NCI-H2107 treated with DMSO at 0.1 percent for 48 hours (cell line): ENCODE measurements at regions not wholly inside any gene's neighbourhood (a gene's known extent, or its start where the extent isn't known, plus 50 kb on each side); places are given as distances from the start of the nearest gene placed in this dataset.
"Not testable (repeated sequence)": the region's sequence is repeated elsewhere in the genome, so short reads cannot be mapped to it uniquely, and the experiment has no call there.

Experiments used
- DNase-seq: peaks from one replicate; lab custom pipeline; 2025; ENCODE audit not compliant: unreplicated experiment; lab: John Stamatoyannopoulos, UW

DNA sequence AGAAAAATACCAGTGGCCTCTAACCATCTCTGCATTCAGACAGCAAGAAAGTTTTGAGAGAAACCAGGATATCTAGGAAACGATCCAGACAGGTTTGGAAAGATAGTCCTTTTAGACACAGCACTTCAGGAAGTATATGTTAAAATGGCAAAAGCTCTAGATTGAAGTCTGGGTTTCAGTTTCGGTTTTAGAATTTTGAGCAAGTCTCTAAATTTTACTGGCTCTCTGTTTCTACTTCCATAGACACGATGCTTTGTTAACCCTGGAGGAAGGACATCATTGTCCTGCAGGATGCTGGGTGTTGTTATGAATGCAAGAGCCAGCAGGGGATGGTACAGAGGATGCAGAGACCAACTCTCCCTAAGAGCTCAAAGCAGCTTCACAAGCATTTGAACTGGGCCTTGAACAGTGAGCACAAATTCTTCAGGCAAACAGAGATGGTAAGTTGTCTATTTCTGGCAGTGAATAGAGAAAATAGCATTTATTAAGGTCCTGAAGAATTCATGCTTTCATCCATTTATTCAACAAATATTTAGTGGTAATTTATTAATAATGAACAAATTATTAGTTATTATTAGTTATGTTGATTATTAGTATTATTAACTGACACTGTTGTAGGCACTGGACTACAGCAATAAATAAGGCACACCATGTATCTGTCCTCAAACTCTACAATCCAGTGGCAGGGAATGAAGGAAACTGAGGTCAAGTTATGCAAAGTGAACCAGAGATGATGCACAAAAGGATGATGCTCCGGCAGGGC is 152.7 kb upstream of the NRP1 start:
- DNase-seq, result no peak

DNA sequence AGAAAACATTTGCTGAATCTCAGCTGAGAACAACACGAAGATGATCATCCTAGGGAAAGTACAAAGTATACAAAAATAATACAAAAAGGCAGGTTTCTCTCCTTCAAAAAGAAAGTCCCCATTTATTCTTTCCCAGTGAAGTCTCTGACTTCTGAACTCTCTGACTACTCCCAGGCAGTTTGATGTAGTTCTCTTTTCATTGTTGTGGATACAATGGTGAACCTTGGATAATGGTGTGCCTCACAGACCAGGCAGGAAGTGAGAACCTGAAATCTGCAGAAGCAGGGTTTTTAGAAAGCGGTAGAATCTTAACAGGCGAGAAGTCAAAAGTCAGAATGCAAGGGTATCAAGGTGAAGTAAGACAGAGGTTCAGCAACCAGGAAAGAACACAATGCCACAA is 150.8 kb upstream of the NRP1 start:
- no peak for DNase-seq

DNA sequence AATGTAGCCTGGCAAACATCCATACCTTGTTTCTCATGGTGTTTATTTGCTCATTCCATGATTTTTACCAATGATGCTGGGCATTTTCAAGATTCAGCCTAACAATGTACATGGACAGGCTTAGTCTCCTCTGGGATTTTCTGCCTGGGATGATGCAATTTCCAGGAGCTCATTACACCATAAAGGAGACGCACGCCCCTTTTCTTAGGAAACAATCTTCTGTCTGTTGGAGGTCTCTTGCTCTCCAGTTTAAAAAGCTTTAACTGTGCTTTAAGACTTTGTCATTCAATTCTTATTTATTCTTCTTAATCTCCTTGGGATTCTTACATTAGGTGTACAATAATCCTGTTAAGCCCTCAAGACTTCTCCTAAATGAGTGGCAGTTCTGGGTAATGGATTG is 150.3 kb upstream of the NRP1 start:
- no peak for DNase-seq

DNA sequence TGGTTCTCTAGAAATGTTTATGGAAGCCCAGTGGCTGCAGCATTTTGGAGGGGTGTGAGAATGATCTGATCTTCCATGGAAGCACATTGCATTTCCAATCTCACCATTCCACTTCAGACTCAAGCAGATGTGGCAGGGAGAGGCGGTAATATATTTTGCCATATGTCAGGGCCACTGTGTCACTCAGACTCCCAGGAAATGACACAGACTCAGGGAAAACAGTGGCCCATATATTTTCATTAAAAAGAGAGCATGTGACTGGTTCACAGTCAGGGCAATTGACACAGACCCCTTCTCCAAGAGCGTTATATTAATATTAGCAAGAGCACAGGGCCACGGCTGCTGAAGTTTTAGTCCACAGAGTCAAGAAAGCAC is 149.3 kb upstream of the NRP1 start:
- no peak for DNase-seq

DNA sequence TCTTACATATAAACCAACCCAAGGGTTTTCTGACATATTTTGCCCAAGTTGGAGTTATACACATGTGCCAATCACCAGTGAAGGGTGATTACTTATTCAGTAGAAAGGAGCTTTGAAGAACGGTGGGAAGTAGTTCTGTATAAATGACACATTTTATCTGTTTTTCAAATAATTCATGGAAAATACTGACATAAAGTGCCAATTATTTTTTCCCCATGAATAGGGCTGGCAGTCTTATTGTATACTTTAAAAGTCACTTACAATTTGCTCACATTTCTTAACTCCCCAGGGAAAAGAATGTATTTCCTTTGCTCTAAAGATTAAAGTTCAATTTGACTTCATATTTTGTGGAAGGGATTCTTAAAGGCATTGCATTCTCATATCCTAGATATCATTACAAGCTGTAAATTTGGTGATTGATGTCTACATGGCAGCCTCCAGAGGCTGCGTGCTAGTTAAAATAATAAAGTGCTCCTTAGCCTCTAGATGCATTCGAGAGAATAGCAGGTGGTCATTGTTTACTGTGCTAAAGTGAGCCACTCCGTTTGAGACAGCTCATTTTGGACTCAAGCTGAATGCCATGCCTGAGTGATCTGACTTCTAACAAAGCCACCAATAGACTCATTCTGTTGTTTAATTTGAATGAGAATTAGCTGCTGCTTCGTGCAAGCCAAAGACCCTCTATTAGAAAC is 148.8 kb upstream of the NRP1 start:
- peak; percentile 14 for DNase-seq

DNA sequence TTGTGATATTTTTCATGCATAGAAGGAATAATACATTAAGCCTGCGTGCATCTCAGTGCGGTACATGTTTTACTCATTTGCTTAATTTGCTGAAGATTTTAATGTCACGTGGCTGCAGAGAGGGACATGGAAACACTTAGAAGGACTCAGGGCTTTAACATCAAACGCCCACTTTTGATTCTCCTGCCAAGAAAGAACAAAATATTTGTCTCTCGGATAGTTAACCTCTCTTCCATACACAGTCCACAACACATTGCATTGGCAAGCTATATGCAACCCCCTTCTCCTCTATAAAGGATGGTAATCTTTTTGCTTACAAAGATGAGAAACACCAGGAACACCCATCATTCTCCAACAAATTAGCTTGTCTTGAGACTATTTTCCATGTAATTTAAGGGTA is 148.0 kb upstream of the NRP1 start:
- DNase-seq, result no peak

DNA sequence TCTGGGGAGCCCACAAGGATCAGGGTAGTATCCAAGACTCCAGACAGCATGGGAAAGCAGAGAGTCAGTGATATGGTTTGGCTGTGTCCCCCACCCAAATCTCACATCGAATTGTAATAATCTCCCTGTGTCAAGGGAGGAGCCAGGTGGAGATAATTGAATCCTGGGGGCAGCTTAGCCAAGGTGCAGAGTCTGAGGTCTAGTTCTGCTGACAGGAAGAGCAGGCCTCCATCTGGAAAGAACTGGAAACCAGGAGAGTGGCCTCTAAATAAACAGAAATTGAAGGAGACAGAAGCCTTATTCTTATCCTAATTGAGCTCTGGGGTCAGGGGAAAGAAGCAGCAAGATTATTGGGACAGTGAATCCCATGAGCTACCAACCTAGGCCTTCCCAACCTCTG is 146.7 kb upstream of the NRP1 start:
- DNase-seq, result no peak

DNA sequence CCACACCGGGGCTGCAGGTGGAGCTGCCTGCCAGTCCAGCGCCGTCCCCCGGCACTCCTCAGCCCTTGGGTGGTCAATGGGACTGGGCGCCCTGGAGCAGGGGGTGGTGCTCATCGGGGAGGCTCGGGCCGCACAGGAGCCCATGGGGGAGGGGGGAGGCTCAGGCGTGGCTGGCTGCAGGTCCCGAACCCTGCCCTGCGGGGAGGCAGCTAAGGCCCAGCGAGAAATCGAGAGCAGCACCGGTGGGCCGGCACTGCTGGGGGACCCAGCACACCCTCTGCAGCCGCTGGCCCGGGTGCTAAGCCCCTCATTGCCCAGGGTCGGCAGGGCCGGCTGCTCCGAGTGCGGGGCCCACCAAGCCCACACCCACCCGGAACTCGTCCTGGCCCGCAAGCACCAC is 145.9 kb upstream of the NRP1 start:
- not testable (repeated sequence) for DNase-seq

DNA sequence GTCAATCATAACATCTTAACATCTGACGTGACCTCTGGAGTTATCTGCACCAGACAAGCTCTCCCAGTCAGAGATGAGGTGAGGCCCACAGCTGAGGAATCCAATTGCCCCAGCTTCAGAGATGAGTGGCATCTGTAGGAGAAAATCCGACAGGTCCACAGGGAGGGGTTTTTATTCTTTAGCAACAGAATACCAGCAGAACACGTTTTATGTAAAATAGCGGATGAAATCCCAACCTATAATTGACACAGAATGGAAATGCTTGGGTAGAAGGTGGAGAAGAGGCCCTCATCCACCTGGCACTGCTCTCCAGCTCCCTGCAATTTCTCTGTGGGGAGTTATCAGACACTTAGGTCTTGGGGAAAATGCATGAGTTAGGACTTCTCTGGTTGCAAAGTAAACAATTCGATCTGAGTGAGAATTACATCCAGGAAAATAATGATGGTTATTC is 144.2 kb upstream of the NRP1 start:
- DNase-seq, result peak; percentile 39

DNA sequence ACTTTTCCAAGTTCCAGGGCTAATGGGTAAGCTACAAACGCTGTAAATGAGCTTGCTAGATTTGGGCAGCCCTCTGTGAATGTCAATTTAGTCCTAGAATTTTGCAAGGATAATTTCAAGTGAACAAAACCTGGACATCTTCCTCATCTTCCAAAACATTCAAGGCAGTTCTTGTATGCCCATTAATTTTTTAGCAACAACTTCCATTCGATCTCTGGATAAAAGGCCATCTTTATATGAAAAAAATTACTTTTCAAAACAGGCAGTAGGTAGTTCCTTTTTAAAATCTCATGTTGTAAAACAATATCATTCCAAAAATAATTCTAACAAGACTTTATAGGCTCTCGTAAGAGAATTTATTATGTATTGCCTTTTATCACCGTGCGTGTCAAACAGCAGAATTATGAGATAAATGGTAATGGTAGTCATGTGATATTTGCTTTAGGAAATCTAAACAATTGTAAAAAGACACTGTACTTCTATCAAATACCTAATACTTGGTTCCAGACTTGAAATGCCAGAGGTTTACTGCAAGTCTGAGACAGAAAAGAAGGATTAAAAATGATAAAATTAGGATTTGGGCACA is 143.7 kb upstream of the NRP1 start:
- DNase-seq, result no peak

DNA sequence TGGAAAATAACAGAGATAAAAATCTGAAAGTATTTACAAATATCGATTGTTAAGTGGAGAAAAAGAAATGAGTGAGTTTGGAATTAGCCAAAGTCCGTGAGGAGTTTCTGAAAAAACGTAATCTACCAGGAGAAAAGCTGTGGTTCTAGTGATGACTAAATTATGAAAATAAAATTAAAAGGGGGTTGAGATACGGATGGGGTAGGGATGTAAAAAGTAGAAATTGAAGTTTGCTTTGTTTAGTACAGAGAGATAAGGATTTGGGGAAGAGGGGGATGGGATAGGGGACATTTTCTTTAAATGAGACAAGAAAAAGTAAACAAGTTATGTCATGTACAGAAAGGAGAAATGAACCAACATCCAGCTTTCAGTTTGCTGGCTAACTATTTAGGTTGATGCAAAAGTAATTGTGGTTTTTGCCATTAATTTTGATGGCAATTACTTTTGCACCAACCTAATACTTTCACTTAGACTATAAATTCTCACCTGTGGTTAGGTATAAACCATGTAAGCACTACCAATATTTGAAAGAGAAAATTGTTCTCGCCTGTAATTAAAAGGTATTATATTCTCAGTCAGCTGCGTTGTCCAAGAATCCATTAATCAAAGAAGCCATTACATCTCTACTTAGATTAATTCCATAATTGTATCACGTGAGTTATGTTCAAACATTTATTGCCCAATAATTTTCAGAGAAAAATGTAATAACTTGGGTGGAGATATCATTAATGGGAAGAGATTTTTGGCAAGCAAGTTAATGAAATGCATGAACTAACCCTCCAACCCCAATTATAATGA is 143.0 kb upstream of the NRP1 start:
- DNase-seq, result no peak

DNA sequence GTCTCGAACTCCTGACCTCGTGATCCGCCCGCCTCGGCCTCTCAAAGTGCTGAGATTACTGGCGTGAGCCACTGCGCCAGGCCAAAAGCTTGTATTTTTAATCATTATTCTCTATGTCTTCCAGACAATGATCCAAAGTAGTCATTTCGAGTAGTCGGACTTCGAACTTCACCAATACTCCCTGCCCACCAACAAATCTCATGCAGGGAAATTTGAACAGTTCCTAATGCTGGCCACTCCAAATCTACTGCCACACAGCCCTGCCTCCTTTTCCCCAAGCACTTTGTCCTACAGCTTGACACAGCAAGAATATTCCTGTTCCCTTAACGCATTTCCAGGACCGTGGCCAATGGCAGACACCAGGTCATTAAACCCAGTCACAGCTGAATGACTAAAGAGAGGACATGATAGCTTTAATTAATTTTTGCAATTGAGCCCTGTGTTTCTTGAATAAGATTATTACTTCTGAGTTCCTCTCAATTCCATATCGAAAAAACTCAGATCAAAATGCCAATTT is 142.3 kb upstream of the NRP1 start:
- DNase-seq, result no peak

DNA sequence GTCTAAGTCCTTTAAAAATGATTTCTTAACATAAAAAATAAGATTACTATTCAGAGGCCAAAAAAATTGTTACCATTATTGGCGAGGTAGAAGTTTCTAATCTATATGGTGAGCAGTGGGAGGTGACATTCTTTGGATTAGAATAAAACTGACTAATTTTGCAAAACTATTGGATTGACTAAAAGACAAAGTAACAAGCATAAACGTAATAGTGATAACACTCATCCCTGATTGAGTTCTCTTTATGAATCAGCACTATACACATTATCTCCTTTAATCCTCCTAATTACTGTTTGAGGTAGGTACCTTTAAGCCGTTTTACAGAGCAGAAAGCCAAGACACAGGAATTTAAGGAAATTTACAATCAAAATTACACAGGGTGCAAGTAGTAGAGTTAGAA is 139.2 kb upstream of the NRP1 start:
- DNase-seq, result no peak

DNA sequence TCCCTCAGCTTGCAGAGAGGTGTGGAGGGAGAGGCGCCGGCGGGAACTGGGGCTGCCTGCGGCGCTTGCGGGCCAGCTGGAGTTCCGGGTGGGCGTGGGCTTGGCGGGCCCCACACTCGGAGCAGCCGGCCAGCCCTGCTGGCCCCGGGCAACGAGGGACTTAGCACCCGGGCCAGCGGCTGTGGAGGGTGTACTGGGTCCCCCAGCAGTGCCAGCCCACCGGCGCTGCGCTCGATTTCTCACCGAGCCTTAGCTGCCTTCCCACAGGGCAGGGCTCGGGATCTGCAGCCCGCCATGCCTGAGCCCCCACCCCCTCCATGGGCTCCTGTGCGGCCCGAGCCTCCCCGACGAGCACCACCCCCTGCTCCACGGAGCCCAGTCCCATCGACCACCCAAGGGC is 133.5 kb upstream of the NRP1 start:
- not testable (repeated sequence) for DNase-seq

DNA sequence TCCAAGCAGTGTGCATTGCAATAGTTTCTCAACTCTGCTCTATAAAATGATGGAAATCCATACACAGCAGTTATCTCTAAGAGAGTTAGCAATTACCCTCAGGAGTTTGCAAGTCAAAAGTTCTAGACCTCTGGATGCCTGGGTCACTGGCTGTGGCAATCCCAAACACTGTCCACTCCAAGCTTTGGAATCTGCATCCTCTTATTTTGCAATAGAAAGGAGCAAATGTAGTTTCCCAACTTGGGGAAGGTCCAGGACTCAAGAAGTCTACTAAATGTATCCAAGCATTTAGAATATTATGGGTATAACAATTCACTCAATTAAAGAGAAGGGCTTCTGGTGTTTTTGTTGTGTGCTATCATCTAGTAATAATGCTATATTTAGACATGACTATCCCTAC is 131.3 kb upstream of the NRP1 start:
- no peak for DNase-seq

DNA sequence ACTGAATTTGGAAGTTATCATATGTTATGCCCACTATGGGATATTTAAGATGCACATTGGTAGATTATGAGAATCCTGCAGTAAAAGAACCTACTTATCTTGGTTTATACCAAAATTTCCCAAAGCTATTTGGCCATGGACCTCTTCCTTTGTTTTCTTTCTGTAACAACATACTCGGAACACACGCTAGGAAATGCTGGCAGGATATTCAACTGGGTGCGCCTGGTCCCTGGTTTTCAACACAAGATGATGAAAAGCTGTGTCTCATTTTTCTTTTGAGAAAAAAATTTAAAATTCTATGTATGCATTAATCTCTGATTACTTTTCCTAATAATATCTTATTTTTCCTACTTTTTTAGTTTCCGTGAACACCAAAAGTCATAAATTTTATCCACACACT is 128.5 kb upstream of the NRP1 start:
- DNase-seq, result no peak

DNA sequence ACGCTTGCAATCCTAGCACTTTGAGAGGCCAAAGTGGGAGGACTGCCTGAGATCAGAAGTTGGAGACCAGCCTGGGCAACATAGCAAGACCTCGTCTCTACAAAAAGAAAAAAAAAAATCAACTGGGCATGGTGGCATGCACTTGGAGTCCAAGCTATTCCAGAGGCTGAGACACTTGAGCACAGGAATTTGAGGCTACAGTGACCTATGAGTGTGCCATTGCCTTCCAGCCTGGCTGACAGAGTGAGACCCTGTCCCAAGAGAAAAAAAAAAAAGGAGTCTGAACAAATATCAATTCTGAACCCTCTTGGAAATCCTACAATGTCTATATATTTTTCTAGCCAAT is 126.8 kb upstream of the NRP1 start:
- no peak for DNase-seq

DNA sequence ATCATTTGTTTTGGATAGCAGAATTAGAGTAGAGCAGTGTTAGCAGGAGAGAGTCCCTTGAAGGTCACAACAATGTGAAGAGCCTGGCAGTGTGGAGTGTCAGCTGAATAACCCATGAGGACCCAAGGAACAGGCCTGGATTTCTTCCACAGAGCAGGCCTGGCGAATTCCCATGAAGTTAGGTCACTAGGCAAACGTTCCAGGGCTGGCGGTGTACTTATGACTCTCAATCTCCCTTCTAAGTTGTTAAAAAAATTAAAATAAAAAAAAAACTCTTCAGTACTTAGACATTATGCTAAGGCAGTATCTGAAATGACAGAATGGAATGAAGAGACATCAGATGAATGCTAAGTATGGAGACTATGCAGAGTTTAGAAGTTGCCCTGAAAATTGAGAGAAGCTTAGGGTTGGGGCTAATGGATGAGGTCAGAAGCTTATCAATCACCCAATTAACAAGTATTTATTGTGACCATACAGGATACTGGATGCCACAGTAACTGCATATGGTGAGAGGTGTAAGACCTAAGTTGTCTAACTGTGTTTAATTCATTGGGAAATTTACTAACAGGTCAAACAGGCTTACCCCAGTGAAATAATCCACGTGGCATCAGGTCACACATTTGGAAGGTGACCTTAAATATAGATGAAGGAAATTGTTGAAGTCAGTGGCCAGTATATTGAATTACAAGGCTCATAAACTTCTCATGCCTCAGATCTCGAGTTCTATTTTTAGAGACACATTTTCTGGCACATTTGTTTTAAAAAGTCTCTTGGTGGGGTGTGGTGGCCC is 126.2 kb upstream of the NRP1 start:
- DNase-seq, result no peak

DNA sequence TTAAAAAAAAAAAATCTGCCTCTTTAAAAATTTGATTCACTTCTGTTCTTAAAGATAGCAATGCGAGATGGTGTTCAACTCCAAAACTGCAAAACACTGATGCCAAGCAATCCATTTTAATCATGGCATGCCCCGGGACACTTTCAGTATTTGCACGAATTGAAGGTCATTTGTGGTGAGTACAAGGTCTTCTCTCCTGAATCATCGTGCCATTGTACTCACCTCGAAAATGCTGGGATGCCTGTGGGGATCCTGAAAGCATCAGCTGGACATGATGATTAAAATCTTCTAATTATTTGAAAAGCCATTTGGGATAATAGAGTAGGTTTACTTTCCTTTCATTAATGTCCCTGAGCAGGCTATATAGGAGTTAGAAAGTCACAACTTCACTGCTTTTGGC is 125.1 kb upstream of the NRP1 start:
- no peak for DNase-seq

DNA sequence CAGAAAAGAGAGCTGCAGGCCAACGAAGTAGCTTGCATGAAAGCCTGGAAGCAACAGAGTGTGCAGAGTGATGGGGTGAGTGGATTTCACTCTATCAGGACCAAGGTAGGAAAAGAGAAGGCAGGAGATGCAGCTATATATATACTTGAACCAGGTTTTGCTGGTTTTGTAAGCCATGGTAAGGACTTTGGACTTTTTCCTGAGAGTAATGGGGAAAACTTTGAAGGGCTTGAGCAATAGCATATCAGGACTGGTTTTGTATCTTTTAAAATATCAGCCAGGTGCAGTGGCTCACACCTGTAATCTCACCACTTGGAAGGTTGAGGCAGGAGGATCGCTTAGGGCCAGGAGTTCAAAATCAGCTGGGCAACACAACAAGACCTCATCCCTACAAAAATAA is 120.6 kb upstream of the NRP1 start:
- DNase-seq, result no peak

DNA sequence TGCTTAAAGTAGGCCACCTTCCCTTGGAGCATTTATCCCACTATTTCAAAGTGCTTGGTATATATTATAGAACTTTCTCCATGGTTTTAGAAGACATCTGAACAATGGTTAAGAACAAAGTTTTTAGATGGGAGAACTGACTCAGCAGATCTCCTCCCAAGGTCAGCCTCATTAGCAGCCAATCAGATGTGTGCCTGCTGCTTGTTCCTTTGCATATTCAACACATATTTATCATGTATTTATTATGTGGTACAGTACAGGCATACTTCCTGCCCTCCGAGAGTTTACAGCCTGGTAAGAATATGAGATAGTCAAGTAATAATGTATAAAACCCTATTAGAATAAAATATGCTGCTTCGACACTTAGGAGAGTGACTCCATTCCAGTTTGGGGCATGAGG is 120.1 kb upstream of the NRP1 start:
- DNase-seq, result no peak
